Activated T-helper 1 cell treated with anti-CD3 and anti-CD28 coated beads, Interleukin-12 subunit alpha, Interleukin-12 subunit beta, Interleukin-2, Interleukin-4 antibody, amounts not matched to agents 30 ng/mL and 10 ng/mL and 1 ng/mL, durations not matched to agents 14 hours and 24 hours and 36 hours (primary cell): ENCODE measurements at regions not wholly inside any gene's neighbourhood (a gene's known extent, or its start where the extent isn't known, plus 50 kb on each side); places are given as distances from the start of the nearest gene placed in this dataset.

Experiments used
- DNase-seq: peaks from one replicate; pipeline ENCODE4 v3.0.0; 2021; ENCODE audit warnings: low spot score
- H3K27ac Mint-ChIP-seq: one replicate; pipeline ENCODE4 v1.8.0; 2021; ENCODE audit warnings: mild to moderate bottlenecking, mixed read lengths
- H3K27me3 Mint-ChIP-seq: one replicate; pipeline ENCODE4 v1.8.0; 2022; ENCODE audit warnings: mild to moderate bottlenecking, moderate library complexity, mixed read lengths; ENCODE audit not compliant: insufficient read depth
- H3K36me3 Mint-ChIP-seq: one replicate; pipeline ENCODE4 v1.8.0; 2021; ENCODE audit warnings: low read depth, mixed read lengths
- H3K4me1 Mint-ChIP-seq: one replicate; pipeline ENCODE4 v1.8.0; 2021; ENCODE audit warnings: low read depth, mixed read lengths
- H3K4me3 Mint-ChIP-seq: one replicate; pipeline ENCODE4 v1.8.0; 2021; ENCODE audit warnings: mild to moderate bottlenecking, moderate library complexity, mixed read lengths
- H3K9me3 Mint-ChIP-seq: one replicate; pipeline ENCODE4 v1.8.0; 2021; ENCODE audit warnings: mixed read lengths
- intact Hi-C: fragments of 100-400 bp; cut with micrococcal nuclease; formaldehyde crosslinking; loops from one replicate; pipeline ENCODE4 v1.15.1; 2024

GRCh38 chr3:157948605-157949383, 157.4 kb downstream of the SHOX2 start:
- no peaks in the 10 kb centered on the region for H3K27me3 Mint-ChIP-seq
- no peaks in the 10 kb centered on the region for H3K9me3 Mint-ChIP-seq
- H3K4me1 Mint-ChIP-seq, result no peaks in the 10 kb centered on the region
- H3K27ac Mint-ChIP-seq, result no peak overlapping the region
- H3K4me3 Mint-ChIP-seq, result no peak overlapping the region
- H3K36me3 Mint-ChIP-seq, result no peaks in the 10 kb centered on the region
- intact Hi-C loops, result no loop called here
- DNase-seq, result no peak

- Mint-ChIP-seq H3K4me3 (no peak overlapping the region), H3K9me3 (no peaks in the 10 kb centered on the region), H3K27ac (no peak overlapping the region), H3K27me3 (no peaks in the 10 kb centered on the region), H3K4me1 (no peaks in the 10 kb centered on the region), H3K36me3 (no peaks in the 10 kb centered on the region)
- DNase-seq, result no peak
- intact Hi-C loops, result no loop called here
These were observed 167.1 kb downstream of the SHOX2 start for GRCh38 chr3:157939166-157939565.

GRCh38 chr3:157938154-157938779, 168.0 kb downstream of the SHOX2 start:
- H3K9me3 Mint-ChIP-seq, result no peaks in the 10 kb centered on the region
- no peaks in the 10 kb centered on the region for H3K27me3 Mint-ChIP-seq
- H3K4me3 Mint-ChIP-seq, result no peak overlapping the region
- DNase-seq, result no peak
- H3K4me1 Mint-ChIP-seq, result no peaks in the 10 kb centered on the region
- intact Hi-C loops, result no loop called here
- H3K27ac Mint-ChIP-seq, result no peak overlapping the region
- no peaks in the 10 kb centered on the region for H3K36me3 Mint-ChIP-seq

- no peaks in the 10 kb centered on the region for H3K9me3 Mint-ChIP-seq
- H3K4me3 Mint-ChIP-seq, result no peak overlapping the region
- H3K27me3 Mint-ChIP-seq, result no peaks in the 10 kb centered on the region
- intact Hi-C loops, result no loop called here
- H3K27ac Mint-ChIP-seq, result no peak overlapping the region
- H3K36me3 Mint-ChIP-seq, result no peaks in the 10 kb centered on the region
- DNase-seq, result no peak
- H3K4me1 Mint-ChIP-seq, result no peaks in the 10 kb centered on the region
These were observed 174.7 kb downstream of the SHOX2 start for GRCh38 chr3:157931517-157931916.

GRCh38 chr3:157930000-157930780, 176.0 kb downstream of the SHOX2 start:
- H3K27me3 Mint-ChIP-seq, result no peaks in the 10 kb centered on the region
- H3K36me3 Mint-ChIP-seq, result no peaks in the 10 kb centered on the region
- H3K9me3 Mint-ChIP-seq, result no peaks in the 10 kb centered on the region
- intact Hi-C loops, result no loop called here
- H3K4me3 Mint-ChIP-seq, result no peak overlapping the region
- no peak overlapping the region for H3K27ac Mint-ChIP-seq
- no peaks in the 10 kb centered on the region for H3K4me1 Mint-ChIP-seq
- no peak for DNase-seq

GRCh38 chr3:157926822-157927221, 179.4 kb downstream of the SHOX2 start:
- Mint-ChIP-seq H3K9me3 (no peaks in the 10 kb centered on the region), H3K4me1 (no peaks in the 10 kb centered on the region), H3K36me3 (no peaks in the 10 kb centered on the region), H3K27me3 (no peaks in the 10 kb centered on the region), H3K27ac (no peak overlapping the region), H3K4me3 (no peak overlapping the region)
- DNase-seq, result no peak
- intact Hi-C loops, result no loop called here

- intact Hi-C loops, result no loop called here
- Mint-ChIP-seq H3K4me3 (no peak overlapping the region), H3K9me3 (no peaks in the 10 kb centered on the region), H3K27ac (no peak overlapping the region), H3K27me3 (no peaks in the 10 kb centered on the region), H3K4me1 (no peaks in the 10 kb centered on the region), H3K36me3 (no peaks in the 10 kb centered on the region)
- no peak for DNase-seq
These were observed 183.6 kb downstream of the SHOX2 start for GRCh38 chr3:157922614-157923013.

GRCh38 chr3:157921811-157922210, 184.4 kb downstream of the SHOX2 start:
- intact Hi-C loops, result no loop called here
- no peak overlapping the region for H3K4me3 Mint-ChIP-seq
- no peaks in the 10 kb centered on the region for H3K4me1 Mint-ChIP-seq
- no peaks in the 10 kb centered on the region for H3K9me3 Mint-ChIP-seq
- H3K36me3 Mint-ChIP-seq, result no peaks in the 10 kb centered on the region
- no peak for DNase-seq
- no peaks in the 10 kb centered on the region for H3K27me3 Mint-ChIP-seq
- no peak overlapping the region for H3K27ac Mint-ChIP-seq

- H3K9me3 Mint-ChIP-seq, result no peaks in the 10 kb centered on the region
- H3K36me3 Mint-ChIP-seq, result no peaks in the 10 kb centered on the region
- no peak overlapping the region for H3K27ac Mint-ChIP-seq
- intact Hi-C loops, result no loop called here
- H3K27me3 Mint-ChIP-seq, result no peaks in the 10 kb centered on the region
- H3K4me1 Mint-ChIP-seq, result no peaks in the 10 kb centered on the region
- no peak for DNase-seq
- no peak overlapping the region for H3K4me3 Mint-ChIP-seq
These were observed 185.2 kb downstream of the SHOX2 start for GRCh38 chr3:157920822-157921700.

- no peak for DNase-seq
- Mint-ChIP-seq H3K36me3 (no peaks in the 10 kb centered on the region), H3K4me1 (no peaks in the 10 kb centered on the region), H3K9me3 (no peaks in the 10 kb centered on the region), H3K27me3 (no peaks in the 10 kb centered on the region), H3K4me3 (no peak overlapping the region), H3K27ac (no peak overlapping the region)
- intact Hi-C loops, result no loop called here
These were observed 186.8 kb downstream of the SHOX2 start for GRCh38 chr3:157919319-157919887.

- intact Hi-C loops, result no loop called here
- DNase-seq, result no peak
- Mint-ChIP-seq H3K4me1 (no peaks in the 10 kb centered on the region), H3K27me3 (no peaks in the 10 kb centered on the region), H3K27ac (no peak overlapping the region), H3K9me3 (no peaks in the 10 kb centered on the region), H3K4me3 (no peak overlapping the region), H3K36me3 (no peaks in the 10 kb centered on the region)
These were observed 187.8 kb downstream of the SHOX2 start for GRCh38 chr3:157918402-157918801.

- intact Hi-C loops, result no loop called here
- no peaks in the 10 kb centered on the region for H3K4me1 Mint-ChIP-seq
- H3K4me3 Mint-ChIP-seq, result no peak overlapping the region
- H3K36me3 Mint-ChIP-seq, result no peaks in the 10 kb centered on the region
- DNase-seq, result no peak
- H3K27me3 Mint-ChIP-seq, result no peaks in the 10 kb centered on the region
- no peak overlapping the region for H3K27ac Mint-ChIP-seq
- no peaks in the 10 kb centered on the region for H3K9me3 Mint-ChIP-seq
These were observed 189.5 kb downstream of the SHOX2 start for GRCh38 chr3:157916672-157917071.
